GDM1 (cell line): ENCODE measurements at regions not wholly inside any gene's neighbourhood (a gene's known extent, or its start where the extent isn't known, plus 50 kb on each side); places are given as distances from the start of the nearest gene placed in this dataset.
"Not testable (repeated sequence)": the region's sequence is repeated elsewhere in the genome, so short reads cannot be mapped to it uniquely, and the experiment has no call there.

Experiments used
- DNase-seq: peaks from one replicate; lab custom pipeline; 2025; lab: John Stamatoyannopoulos, UW

DNA sequence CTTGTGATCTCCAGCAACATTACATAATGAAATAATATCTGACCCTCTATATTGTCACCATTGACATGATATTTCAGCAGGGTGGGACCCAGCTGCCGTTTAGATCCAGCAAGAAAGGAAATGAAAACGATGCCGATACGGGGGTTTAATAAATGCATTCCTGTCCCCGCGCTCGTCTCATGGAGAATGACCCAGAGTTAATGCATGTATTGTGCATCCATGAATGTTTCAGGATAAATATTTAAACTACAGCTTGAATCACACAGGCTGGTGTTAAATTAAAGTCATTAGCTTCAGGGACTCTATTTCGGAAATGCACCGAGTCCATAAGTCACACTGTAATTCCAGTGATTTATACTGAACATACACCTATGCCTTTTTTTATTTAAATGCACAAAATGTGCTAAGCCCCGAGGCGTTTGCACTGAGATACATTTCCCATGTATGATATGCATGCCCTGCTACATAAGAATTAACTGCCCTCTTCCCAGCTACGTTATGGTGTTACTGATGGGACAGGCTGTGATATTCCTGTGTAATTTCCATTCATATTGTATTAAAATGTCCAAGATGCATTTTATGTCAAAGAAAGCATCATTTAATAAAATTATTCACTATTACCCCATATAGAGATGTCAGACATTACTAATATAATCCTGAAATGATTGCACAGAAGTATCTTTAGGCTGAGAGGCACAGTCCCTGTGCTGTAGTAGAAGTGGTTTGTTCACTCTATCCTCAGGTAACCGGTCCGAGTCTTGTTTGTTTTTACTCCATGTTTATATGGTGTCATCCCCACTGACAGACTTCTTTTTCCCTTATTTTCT is 109.3 kb upstream of the ZNF516 start:
- DNase-seq: no peak

DNA sequence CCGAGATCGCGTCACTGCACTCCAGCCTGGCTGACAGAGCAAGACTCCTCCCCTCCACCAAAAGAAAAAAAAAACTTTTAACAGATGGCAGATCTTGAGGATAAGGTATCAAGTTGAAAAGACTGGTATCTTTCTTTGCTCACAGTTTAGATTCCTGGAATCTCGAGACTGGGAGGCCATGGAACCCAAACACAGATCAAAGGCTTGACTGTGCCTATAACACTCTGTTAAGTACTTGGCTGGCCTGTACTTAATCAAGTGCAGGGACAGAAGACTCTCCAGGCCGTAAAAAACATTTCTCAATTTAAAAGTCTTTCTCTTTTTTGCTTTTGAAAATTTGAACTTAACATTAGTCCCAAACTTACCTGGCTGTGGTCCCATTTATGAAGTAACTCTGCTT is 107.1 kb upstream of the ZNF516 start:
- DNase-seq: no peak

DNA sequence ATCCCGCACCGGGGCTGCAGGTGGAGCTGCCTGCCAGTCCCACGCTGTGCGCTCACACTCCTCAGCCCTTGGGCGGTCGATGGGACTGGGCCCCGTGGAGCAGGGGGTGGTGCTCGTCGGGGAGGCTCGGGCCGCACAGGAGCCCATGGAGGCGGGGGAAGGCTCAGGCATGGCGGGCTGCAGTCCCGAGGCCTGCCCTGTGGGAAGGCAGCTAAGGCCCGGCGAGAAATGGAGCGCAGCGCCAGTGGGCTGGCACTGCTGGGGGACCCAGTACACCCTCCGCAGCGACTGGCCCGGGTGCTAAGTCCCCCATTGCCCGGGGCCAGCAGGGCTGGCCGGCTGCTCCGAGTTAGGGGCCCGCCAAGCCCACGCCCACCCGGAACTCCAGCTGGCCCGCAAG is 105.0 kb upstream of the ZNF516 start:
- DNase-seq: not testable (repeated sequence)

DNA sequence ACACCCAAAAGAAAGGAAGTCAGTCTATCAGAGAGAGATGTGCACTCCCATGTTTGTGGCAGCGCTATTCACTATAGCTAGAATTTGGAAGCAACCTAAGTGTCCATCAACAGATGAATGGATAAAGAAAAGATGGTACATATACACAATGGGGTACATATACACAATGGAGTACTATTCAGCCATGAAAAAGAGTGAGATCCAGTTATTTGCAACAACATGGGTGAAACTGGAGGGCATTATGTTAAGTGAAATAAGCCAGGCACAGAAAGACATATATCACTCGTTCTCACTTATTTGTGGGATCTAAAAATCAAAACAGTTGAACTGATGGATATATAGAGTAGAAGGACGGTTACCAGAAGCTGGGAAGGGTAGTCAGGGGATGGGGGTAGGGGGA is 99.9 kb upstream of the ZNF516 start:
- no peak for DNase-seq

DNA sequence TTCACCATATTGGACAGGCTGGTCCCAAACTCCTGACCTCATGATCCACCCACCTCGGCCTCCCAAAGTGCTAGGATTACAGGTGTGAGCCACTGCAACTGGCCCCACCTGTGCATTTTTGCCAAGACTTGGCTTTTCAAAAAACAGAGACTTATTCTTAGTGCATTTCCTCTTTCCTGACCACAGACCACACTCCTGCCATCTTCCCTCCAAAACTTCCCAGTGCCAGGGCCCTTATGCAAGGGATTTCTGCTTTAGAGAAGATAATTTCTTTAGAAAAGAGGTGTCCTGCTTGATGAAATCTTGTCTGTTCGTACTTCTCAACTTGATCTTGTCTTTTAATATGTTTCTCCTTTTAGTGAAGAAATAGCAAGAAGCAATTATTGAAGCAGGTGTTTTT is 98.8 kb upstream of the ZNF516 start:
- DNase-seq: no peak

DNA sequence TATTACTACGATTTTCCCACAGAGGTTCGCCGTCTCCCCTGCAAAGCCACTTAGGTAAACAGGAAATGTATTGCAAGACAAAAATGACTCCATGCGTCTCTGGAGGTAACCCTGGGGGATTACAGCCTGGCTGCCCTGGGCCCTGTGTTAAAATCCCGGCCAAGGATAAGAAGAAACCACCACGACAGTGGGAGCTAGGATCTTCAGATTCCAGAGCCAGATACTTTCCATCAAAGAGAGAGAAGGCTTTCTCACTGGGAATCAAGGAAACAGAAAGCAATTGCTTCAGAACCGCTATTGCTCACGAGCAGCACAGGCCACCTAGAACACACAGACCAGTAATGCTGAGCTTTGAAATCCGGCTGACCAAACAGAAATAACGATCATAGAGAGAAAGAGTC is 97.9 kb upstream of the ZNF516 start:
- DNase-seq: no peak

DNA sequence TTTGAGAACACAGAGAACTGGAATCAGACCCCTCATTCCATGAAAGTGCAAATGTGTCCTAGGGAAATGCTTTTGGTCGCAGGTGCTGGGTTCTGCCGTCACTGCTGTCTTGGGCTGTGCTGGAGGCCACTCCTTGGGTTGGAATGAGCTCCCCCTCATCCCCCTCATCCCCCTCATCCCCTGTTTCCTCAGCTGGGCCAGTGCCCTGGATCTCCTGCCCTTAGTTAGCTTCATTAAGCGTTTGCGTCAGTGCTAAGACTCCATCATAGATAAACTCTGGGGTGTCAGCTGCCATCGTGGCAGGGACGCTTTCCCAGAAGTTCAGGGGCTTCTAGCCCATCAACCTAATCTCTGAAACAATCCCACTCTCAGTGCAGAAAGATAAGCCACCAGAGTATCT is 97.1 kb upstream of the ZNF516 start:
- no peak for DNase-seq

DNA sequence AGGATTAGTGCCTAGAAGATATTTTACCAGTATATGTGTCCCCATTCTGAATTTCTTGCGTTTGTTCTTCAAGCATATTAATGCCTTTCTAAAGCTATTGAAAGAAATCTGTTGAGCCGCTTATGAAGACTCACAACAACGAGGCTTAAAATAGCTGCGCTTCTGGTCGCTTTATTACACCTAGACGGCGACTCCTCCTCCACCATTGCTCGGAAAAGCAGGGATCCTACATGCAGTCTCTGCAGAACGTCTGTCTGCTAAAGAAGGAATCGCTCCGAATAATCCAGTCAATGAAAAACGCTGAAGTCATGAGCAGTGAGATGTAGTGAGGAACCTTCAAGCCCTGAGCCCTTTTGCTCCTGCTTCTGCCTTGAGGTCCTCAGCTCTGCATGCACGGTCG is 94.8 kb upstream of the ZNF516 start:
- no peak for DNase-seq

DNA sequence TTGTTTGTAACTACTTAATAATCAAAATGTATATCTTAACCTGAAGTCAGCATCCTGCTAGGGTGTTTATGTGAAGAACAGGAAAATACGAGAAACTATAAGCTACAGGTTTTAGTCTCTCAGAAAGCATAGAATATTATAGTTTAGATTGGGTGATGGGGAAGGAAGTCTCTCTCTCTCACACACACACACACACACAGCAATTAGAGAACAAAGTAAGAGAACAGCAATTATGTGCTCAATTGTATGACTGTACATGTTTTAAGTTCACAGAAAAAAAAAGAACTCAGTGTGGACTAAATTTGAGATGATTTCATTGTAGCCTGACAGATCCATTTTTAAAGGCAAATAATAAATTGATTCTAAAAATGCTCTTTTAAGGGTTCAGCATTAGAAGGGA is 94.3 kb upstream of the ZNF516 start:
- DNase-seq: no peak

DNA sequence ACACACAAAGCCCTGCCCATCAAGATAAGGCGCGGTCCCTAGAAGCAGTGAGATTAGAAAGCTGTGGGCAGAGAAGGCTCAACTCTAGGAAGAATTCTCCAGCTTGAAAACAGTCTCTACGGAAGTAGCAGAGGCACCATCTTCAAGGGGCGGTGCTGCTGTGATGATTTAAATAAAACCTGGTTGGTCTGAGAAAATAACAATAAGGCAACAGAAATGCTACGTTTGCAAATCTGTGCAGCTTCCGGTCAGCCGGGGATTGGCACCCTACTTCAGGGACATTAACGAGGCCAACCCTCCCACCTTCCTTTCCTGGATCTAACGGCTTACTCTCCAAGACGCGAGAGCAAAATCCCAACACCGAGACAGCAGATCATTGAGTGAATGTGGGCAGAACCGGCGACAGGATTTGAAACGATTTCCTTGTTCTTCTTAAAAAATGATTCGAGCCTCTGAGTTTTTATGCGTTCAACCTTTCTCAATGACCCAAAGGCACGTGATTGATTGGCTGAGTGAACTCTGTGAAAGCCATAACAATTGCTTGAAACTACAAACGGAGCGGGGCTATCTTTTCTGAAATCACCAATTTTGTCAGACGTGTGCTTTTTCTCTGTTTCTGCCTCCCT is 93.7 kb upstream of the ZNF516 start:
- DNase-seq: no peak

DNA sequence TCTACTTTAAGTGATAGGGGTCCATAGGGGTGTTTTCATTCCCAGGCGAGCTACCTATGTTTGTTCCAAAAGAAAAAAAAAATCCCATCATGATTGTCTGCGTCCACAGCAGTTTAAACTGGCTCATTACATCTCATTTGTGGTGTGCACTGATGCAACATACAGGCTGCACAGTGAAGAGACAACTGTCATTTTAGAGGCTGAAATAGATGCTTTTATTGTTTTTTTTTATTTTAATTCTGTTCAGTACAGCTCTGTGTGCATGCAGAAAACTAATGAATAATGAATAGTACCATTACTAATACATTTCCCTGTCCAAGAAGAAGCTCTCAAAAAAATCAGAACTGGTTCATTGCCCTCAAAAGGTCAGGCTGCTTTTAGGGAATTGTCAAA is 92.8 kb upstream of the ZNF516 start:
- no peak for DNase-seq

DNA sequence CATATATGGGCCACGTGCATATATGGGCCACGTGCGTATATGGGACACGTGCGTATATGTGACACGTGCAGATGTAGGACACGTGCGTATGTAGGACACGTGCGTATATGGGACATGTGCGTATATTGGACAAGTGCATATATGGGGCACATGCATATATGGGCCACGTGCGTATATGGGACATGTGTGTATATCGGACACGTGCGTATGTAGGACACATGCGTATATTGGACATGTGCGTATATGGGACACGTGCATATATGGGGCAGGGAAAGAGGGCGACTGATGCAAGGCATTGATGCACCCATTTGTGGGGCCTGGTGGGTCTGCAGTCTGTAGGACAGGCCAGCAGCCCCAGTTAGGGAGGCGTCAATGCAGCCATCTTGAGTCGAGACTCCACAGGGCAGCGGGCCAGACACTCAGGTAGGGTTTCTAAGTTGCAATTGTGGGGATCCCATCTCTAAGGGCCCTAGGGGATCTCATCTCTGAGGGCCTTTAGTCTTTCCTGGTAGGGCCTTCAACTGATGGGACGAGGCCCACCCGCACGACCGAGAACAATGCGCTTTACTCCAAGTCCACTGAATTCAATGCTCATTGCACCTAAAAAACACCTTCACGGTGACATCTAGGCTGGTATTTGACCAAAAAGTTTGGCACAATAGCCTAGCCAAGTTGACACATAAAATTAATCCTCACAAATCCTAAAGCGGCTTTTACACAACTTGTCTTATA is 92.3 kb upstream of the ZNF516 start:
- no peak for DNase-seq

DNA sequence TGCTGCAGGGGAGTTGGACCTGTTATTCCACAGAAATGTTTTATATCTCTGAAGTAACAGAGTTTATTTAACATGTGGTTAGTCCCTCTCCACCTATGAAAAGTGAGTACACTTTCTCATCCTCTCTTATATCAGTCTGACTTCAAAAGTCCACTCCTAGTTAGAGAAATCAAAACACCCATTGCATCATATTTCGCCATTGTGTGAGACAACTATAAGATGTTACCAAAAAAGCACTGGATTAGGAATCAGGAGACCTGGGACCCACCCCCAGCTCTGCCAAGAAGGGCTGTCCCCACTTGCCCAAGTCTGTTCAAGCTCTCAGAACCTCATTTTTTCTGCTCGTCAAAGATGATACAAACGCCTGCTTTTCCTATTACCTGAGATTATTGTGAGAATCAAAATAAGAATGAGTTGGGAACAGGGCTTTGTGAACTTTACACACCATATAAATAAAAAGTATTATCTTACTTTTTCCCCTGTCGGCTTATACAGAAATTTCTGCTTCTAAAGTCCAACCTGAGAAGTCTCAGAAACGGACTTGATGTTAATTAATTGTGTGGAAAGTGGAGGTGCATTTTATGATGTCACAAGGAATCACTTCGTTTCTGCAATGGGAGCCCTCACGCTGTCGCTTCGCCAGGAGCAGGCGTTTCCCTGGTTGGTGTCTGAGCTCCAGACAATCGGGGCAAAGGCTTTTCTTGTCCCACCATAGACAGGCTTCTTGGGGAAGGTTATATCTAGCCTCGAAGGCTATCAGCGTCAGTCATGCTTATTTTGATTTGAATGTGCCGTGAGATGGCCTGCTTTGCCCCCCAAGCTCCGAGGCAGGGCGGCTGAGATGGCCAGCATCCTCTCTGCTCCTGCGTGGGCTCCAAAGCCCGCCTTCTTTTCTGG is 89.6 kb upstream of the ZNF516 start:
- DNase-seq: no peak

DNA sequence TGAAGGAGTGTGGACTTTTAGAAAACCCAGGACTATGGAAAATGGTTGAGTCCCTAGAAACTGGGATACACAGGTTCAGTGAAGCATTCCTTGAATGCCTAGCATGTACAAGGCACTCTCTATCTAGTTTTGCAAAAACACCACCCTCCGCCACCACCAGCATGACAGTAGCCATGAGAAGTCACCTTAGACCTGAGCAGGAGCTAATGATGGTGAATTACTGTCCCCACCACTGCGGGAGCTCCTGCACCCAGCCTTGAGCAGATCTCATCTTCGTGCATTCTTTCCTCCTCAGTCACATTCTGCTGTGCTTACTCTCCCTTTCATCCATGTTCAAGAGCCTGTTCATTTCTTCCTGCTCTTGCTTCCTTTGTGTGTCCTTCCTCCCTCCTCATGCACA is 86.2 kb upstream of the ZNF516 start:
- no peak for DNase-seq

DNA sequence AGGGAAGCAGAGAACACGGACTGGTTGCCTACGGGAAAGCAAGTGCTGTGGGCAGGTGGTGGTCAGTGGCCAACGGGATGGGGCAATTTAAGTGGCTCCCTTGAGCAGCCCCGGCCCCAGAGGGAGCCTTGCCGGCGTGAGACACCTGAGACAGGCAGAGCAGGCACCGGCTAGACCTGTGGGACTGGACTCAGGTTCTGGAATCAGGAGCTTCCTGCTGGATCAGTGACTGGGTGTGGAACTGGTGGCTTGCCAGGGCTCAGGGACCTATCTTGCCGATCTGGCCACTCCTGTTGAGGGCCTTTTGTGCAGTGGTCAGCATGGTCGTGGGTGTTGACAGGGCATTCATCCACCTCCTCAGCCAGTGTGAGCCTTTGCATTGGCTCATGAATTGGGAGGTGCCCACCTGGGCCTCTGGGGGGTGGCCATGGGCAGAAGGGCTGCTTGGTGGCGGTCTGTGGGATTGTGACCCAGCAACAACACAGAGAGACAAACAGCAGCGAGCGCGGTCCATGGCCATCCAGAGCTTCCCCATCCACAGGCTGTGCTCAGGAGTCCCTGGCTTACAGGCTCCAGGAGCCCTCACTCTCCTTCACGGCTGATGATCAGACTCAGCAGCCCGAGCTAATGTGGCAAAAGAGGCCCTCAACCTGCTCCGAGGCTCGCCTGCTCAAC is 85.4 kb upstream of the ZNF516 start:
- no peak for DNase-seq

DNA sequence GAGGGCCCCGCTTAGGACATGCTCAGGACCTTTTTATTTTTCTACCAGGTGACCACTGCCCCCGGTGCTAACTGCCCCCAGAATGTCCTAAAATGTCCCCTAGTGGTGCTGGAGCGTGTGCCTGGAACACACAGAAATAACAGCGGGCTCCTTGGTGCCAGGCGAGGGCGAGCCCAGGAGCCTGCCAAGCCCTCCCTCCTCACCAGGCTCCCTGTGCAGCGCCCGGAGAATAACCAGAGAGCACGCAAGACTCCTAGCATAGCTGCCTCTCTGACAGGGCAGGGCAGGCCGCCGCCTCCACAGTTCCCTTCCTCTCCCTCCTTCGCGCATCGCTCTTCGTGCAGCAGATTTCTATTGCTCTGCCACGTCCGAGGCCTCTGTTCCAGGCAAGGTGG is 84.3 kb upstream of the ZNF516 start:
- DNase-seq: no peak

DNA sequence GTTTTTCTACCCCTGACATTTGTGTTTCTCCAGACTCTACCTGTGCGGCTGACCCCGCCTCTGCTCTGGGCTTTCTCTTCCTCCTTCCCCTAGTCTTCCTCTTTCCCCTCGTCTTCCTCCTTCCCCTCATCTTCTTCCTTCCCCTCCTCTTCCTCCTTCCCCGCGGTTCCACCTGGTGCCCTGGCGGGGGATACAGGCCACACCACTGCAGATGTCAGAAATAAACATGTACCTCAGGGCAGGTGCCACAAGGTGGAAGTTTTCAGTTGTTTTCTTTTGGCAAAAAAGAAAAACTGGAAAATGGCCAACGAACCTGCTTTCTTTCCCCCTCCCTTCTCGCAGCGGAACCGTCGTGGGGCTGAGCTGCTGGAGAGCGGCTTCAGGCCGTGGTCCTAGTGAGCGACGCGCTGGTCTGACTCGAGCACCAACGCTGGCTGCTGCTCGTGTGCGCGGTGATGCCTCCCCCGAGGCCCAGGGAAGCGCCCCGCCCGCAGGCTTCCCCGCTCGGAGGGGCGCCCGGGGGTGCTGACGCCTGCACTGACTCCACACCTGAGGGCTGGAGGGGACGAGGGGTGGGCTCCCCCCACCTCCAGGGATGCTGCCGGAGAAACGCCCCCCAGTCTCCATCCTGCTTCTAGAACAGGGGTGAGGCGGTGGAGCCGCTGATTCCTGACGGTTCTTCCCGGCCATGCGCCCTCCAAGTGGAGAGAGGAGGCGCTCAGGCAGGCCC is 83.7 kb upstream of the ZNF516 start:
- no peak for DNase-seq

DNA sequence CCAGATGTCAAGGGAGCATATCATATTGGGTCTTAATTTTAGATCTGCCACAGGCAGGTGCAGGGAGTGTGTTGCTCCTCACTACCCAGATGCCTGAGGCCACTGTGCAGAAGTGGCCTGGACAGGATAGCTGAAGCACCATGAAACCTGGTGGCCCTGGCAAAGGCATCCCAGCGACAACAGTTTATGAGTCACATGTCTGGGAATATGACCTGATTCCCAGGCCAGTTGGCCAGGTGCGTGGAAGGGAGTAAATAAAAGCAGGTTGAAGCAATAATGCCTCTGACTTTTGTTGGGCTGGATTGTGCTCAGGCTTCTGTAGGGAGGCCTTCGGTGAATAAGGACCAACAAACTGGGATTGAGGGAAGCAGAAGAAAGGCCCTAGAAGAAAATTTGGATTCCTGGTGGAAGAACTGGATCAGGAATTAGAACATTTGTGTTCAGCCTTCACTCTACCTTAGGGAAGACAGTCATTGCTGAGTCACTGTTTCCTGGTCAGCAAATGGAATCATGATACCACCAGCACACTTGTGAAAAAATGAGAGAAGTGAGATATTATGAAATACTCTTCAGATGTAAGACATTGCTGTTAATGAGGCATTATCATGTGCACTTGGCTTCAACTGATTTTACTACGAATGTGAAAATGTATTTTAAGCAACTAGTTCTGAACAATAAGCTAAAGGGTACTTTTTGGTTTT is 78.4 kb upstream of the ZNF516 start:
- no peak for DNase-seq

DNA sequence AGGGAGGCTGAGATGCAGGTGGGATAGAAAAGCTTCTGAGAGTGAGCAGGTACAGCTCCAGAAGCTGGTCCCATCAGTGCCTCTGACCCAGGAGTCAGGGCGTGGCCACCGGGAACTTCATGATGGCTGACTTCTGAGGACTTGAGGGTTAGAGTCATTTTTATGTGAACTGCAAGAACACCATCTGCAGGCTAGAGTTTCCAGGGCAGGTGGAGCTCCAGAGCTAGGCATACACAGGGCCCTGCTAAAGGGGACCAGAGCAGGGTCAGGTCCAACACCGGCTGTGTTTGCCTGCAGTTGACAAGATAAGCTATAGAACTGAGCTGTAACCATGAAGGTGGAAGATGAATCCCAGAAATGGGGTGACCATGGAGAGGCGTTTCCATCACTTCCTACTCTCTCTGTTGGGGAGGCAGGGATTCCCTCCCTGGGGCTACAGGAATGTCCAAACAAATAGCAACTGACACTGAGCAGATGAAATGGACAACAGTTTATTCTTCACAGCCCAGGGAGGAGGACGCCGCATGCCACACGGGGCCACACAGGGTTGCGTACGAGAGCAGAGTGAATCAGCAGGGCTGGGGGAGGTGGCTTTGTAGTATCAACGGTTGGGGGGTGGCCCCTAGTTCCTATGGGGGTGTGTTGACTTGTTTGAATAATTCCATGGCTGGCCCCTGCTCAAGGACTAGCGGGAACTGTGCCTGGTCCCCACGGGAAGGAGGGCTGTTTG is 77.6 kb upstream of the ZNF516 start:
- no peak for DNase-seq

DNA sequence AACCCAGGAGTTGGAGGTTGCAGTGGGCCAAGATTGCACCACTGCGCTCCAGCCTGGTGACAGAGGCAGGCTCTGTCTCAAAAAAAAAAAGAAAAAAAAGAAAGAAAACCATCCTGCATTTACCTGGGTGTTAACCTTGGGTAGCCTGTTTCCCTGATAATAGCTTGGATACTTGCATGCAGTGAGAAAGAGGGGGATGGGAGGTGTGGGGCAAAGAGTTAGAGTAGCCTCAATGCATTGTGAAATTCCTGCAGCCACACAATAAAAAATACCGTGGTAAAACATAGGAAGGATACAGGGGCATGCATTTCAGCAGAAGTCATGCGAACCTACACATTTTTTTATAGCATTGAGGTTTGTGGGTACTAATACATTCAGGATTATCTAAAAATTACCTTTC is 76.6 kb upstream of the ZNF516 start:
- DNase-seq: no peak
